ENCODE measurements at regions not wholly inside any gene's neighbourhood (a gene's known extent, or its start where the extent isn't known, plus 50 kb on each side); places are given as distances from the start of the nearest gene placed in this dataset.

DNA sequence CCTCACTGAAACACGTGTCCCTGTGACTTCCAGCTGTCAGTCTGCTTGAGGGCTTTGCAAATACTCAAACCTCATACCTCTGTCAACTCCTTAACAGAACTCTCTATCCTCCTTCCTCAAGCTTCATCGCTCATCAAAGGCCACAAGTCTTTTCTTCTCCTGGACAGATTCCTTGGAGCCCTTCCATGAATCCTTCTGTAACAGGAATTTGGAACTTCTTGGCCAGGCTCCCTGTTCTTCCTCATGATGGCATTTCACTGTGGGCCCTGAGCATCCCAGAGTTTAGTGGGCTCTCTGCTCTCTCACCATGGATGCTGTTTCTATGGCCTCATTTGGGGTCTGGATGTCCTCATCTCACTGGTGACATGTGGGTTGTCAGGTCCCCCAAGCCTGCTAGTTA lies 105.0 kb upstream of the TLE3 start:
- TF ChIP-seq, protein P1, sequence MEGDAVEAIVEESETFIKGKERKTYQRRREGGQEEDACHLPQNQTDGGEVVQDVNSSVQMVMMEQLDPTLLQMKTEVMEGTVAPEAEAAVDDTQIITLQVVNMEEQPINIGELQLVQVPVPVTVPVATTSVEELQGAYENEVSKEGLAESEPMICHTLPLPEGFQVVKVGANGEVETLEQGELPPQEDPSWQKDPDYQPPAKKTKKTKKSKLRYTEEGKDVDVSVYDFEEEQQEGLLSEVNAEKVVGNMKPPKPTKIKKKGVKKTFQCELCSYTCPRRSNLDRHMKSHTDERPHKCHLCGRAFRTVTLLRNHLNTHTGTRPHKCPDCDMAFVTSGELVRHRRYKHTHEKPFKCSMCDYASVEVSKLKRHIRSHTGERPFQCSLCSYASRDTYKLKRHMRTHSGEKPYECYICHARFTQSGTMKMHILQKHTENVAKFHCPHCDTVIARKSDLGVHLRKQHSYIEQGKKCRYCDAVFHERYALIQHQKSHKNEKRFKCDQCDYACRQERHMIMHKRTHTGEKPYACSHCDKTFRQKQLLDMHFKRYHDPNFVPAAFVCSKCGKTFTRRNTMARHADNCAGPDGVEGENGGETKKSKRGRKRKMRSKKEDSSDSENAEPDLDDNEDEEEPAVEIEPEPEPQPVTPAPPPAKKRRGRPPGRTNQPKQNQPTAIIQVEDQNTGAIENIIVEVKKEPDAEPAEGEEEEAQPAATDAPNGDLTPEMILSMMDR (IDR thresholded peaks at IDR 0.05), result no peak
- TF ChIP-seq POLR2A (IDR thresholded peaks at IDR 0.05), result no peak
